GM11168 (cell line): ENCODE measurements at regions not wholly inside any gene's neighbourhood (a gene's known extent, or its start where the extent isn't known, plus 50 kb on each side); places are given as distances from the start of the nearest gene placed in this dataset.

Experiments
- in situ Hi-C: fragments of 300-500 bp; cut with MboI; formaldehyde crosslinking; loops from one replicate; pipeline ENCODE4 v1.12.0; 2022; ENCODE audit warnings: low sequenced_read_pairs; ENCODE audit not compliant: unreplicated experiment

- in situ Hi-C loops, result no loop called here
Observed at GRCh38 chr1:14451217-14451616, 147.3 kb upstream of the KAZN start.

GRCh38 chr1:14452551-14452950 is 145.9 kb upstream of the KAZN start:
- in situ Hi-C loops, result no loop called here

GRCh38 chr1:14460173-14460572 is 138.3 kb upstream of the KAZN start:
- in situ Hi-C loops, result no loop called here

DNA sequence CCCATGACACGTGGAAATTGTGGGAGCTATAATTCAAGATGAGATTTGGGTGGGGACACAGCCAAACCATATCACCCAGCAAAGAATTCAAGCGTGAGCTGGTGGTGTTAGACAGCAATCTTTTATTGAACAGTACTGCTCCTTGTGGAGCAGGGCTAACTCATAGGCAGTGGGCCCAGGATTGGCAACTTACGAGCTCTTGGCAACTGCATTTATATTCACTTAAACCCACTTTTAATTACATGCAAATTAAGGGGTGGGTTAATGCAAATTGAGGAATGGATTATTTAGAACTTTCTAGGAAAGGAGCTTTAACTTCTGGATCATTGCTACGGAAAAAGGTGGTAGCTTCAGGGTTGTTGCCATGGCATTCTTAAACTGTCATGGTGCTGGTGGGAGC is 135.6 kb upstream of the KAZN start:
- in situ Hi-C loops, result no loop called here

DNA sequence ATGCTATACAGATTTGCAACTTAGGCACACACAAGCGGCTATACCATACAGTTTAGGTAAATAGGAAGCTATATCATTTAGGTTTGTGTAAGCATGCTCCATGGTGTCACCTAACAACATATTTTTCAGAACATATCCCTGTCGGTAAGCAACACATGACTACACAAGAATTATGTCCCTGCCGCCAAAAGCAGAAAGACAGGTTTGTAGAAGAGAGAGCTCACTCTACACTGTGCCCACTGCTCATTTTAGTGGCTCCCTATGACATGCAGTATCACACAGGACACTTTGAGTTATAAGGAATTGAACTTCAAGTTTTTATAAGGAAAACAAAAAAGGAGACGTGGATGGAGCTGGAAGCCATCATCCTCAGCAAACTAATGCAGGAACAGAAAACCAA is 132.5 kb upstream of the KAZN start:
- in situ Hi-C loops, result no loop called here

DNA sequence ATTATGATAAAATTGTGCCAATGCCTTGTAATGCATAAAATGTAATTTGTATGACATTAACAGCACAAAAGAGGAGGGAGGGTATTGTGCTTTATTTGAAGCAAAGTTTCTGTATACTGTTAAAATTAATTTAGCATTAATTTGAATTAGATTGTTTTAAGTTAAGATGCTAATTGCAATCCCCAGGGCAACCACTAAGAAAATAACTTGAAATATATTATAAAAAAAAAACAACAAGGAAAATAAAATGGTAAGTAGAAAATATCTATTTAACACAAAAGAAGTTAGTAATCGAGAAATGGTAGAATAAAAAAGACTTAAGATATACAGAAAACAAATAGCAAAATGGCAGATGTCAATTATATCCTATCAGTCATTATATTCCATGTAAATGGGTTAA is 131.4 kb upstream of the KAZN start:
- in situ Hi-C loops, result no loop called here

DNA sequence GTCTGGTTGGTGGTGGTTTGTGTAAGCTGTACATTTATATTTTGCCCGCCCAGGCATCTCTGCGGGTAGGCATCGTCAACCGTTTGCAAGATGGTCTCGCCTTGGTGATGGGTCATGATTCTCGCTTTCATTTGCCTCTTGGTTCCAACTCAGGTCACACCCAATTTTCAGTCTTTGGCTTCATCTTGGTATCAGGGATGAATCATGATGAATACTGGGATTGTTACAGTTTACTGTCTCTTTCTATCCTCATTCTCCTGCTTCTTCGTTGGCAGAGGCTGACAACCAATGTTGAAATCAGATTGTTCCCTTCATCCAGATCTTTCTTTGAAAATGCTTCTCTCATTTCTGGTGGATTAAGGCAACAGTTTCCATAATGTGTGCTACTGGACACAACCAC is 129.7 kb upstream of the KAZN start:
- in situ Hi-C loops, result no loop called here

- in situ Hi-C loops, result no loop called here
Observed at GRCh38 chr1:14470802-14471201, 127.7 kb upstream of the KAZN start.

GRCh38 chr1:14474856-14475255 is 123.6 kb upstream of the KAZN start:
- in situ Hi-C loops, result no loop called here

GRCh38 chr1:14476170-14476955 is 122.1 kb upstream of the KAZN start:
- in situ Hi-C loops, result no loop called here

DNA sequence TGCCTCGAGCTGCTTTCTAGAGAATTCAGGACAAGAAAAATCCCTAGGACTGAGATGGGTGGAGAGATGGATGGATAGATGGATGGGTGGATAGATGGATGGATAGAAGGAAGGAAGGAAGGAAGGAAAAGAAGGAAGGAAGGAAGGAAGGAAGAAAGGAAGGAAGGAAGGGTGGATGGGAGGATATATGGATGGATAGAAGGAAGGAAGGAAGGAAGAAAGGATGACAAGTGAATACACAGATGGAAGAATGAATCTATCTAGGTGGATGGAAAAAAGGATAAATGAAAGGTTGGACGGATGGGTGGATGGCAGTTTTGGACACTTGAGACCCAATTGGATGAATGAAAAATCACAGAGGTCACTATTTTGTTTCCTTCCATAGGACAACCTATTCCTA is 120.4 kb upstream of the KAZN start:
- in situ Hi-C loops, result no loop called here

- in situ Hi-C loops, result no loop called here
Observed at GRCh38 chr1:14479865-14480264, 118.6 kb upstream of the KAZN start.

DNA sequence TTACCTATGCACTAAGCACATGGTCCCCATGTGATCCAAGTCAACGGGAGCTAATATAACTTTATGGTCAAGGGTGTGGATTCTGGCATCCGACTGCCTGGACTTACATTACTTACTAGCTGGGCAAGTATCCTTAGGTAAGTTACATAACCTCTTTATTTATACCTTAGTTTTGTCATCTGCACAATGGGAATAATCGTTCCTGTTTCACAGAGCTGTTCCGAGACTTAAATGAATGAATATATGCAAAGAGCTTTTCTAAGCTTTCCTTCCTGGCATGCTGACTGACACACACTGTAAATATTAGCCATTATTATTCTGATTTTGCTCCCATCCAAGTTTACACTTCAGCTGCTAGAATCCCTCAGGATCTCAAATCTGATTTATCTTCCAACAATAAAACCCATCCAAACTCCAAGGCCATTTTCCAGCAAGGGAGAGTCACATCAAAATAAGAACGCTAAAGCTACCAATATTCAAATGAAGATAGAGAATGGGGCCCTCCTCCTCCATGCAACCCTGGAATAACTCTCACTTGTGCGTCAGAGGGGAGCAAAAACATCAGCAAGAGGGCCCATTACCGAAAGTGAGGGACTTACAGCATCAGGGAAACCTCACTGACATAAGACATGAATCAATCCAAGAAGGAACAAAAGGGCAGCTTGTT is 115.6 kb upstream of the KAZN start:
- in situ Hi-C loops, result no loop called here

DNA sequence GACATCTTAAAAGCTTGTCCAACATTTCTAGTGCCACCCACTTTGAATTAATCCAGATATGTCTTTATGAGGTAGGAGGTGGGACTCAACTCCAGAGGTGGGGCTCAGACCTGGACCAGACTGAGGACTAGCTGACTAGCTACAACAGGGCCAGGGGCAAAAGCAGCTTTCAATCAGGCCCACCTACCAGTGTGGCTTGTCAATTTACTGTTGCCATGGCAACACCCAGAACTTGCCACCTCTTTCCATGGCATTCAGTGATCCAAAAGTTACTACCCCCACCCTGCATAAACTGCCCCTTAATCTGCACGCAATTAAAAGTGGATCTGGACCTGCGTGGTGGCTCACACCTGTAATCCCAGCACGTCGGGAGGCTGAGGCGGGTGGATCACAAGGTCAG is 113.2 kb upstream of the KAZN start:
- in situ Hi-C loops, result no loop called here

- in situ Hi-C loops, result no loop called here
Observed at GRCh38 chr1:14486401-14487201, 111.9 kb upstream of the KAZN start.

DNA sequence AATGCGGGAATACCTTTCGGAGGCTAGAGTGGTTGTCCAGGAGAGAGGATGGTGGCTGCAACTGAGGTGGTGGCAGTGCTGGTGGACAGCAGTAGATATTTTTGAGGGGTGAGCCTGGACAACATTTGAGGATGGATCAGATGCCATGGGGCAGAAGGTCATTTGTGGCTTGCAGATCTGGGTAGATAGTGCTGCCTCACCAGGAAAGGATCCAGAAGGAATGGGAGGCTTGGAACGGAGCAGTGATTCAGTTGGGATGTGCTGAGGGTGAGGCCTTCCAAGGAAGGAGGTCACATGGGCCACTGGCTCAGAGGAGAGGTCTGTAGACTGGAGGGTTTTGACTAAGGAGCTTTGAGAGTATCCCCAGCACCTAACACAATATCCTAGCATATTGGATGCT is 110.8 kb upstream of the KAZN start:
- in situ Hi-C loops, result no loop called here

DNA sequence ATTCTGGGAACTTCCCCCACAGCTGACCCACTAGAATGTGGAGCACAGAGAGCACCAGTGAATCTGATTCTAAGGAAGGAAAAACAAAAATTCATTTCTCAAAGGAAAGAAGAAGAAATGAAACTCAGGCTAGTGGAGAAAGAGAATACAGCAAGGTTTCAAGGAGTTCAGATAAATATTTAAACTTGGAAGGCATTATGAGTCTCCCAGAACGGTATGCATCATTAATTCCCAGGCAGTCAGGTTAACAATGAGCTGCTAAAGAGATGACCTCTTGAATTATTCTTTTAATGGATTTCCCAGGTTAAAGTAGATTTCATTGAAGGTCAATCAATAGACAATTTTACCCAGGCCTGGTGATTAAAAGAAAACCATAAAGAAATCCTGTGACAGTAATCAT is 103.6 kb upstream of the KAZN start:
- in situ Hi-C loops, result no loop called here

GRCh38 chr1:14495381-14495780 is 103.1 kb upstream of the KAZN start:
- in situ Hi-C loops, result no loop called here

GRCh38 chr1:14495996-14496395 is 102.5 kb upstream of the KAZN start:
- in situ Hi-C loops, result no loop called here

DNA sequence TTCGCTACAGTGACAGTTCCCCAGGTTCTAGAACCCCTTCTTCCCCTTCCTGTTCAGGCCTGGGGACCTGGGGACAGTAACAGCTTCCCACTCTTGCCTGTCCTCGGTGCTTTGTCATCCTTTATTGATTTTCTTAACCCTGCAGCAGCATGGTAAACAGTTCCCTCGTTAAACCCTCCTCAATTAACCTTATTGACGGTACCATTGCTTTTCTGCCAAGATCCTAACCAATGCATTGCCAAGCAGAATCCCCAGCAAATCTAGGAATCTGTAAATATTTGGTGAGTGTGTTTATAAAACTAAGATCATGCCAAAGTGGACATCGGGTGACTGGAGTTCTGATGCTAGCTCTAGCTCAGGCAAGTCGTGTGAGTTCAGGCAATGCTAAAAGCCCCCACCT is 99.6 kb upstream of the KAZN start:
- in situ Hi-C loops, result no loop called here

- in situ Hi-C loops, result no loop called here
Observed at GRCh38 chr1:14499312-14500040, 99.0 kb upstream of the KAZN start.
